PFSK-1 (cell line): ENCODE measurements at regions not wholly inside any gene's neighbourhood (a gene's known extent, or its start where the extent isn't known, plus 50 kb on each side); places are given as distances from the start of the nearest gene placed in this dataset.

ENCODE experiments used
- FOXP2 ChIP-seq: optimal IDR thresholded peaks from 2 replicates; pipeline ENCODE3; 2011; ENCODE audit warnings: borderline replicate concordance, control low read depth, inconsistent platforms; ENCODE audit not compliant: insufficient read depth; ENCODE audit errors: extremely low read length, extremely low read depth
- POLR2AphosphoS5 ChIP-seq: IDR thresholded peaks from 2 replicates; pipeline ENCODE4 v1.6.1; 2012; ENCODE audit warnings: low read depth, mild to moderate bottlenecking, control low read depth, low read length, moderate library complexity
- SIN3A ChIP-seq: IDR thresholded peaks from 2 replicates; pipeline ENCODE4 v1.6.1; 2012; ENCODE audit warnings: mild to moderate bottlenecking, low read length, moderate library complexity, borderline replicate concordance; ENCODE audit not compliant: insufficient read depth
- TAF1 ChIP-seq: IDR thresholded peaks from 2 replicates; pipeline ENCODE4 v1.6.1; 2012; ENCODE audit warnings: low read length, control low read depth, borderline replicate concordance; ENCODE audit not compliant: insufficient read depth
- TF ChIP-seq, protein P1 (sequence below), 2 experiments: IDR thresholded peaks; 2 replicates each; pipeline versions ENCODE4 v1.6.1 to v1.8.0; 2011 to 2012; ENCODE audit warnings: low read depth in 2 of 2, low read length in 2 of 2, control low read depth in 1 of 2, inconsistent platforms in 1 of 2, mild to moderate bottlenecking in 1 of 2, moderate library complexity in 1 of 2; ENCODE audit not compliant: insufficient read depth in 1 of 2

DNA sequence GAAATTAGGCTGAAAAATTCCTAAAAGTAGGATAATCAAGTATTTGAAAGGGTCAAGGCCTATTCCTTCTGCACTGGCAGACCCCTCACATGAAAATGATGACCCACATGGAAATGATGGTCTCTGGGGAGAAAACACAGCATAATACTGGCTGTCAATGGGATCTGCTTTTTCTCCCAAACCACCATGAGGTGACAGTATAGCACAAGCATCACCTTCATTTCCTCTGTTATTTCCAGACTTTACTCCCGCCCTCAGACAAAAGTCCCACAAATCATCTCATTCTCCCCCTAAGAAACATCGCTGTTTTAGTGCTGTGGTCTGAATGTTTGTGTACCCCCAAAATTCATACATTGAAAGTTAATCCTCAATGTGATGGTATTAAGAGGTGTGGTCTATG lies 161.0 kb downstream of the RSL24D1 start:
- TF ChIP-seq TAF1 = no peak
- no peak for TF ChIP-seq POLR2AphosphoS5
- no peak for TF ChIP-seq FOXP2
- TF ChIP-seq SIN3A = no peak
- TF ChIP-seq, protein P1, sequence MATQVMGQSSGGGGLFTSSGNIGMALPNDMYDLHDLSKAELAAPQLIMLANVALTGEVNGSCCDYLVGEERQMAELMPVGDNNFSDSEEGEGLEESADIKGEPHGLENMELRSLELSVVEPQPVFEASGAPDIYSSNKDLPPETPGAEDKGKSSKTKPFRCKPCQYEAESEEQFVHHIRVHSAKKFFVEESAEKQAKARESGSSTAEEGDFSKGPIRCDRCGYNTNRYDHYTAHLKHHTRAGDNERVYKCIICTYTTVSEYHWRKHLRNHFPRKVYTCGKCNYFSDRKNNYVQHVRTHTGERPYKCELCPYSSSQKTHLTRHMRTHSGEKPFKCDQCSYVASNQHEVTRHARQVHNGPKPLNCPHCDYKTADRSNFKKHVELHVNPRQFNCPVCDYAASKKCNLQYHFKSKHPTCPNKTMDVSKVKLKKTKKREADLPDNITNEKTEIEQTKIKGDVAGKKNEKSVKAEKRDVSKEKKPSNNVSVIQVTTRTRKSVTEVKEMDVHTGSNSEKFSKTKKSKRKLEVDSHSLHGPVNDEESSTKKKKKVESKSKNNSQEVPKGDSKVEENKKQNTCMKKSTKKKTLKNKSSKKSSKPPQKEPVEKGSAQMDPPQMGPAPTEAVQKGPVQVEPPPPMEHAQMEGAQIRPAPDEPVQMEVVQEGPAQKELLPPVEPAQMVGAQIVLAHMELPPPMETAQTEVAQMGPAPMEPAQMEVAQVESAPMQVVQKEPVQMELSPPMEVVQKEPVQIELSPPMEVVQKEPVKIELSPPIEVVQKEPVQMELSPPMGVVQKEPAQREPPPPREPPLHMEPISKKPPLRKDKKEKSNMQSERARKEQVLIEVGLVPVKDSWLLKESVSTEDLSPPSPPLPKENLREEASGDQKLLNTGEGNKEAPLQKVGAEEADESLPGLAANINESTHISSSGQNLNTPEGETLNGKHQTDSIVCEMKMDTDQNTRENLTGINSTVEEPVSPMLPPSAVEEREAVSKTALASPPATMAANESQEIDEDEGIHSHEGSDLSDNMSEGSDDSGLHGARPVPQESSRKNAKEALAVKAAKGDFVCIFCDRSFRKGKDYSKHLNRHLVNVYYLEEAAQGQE (IDR thresholded peaks at IDR 0.05; ENCODE audit: insufficient read depth in 1 of 2, low read depth in 2 of 2, low read length in 2 of 2) = no peak

DNA sequence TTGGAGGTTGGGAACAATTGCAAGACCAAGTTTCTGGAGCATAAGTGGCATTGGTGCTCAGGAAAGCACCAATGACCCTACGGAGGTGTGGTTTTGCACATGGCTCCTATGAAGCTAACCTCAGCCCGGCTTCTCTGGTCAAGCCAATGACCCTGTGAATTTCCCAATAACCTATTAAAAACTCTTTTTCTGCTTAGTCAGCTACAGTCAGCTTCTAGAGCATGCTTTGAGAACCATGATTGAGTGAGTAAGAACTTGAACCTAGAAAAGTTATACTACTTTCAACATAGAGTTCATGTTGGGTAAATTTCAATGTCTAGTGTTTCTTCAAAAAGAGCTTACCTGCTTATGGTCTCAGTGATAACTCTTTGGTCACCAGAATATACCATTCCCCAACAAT lies 163.2 kb downstream of the RSL24D1 start:
- TF ChIP-seq TAF1 = no peak

DNA sequence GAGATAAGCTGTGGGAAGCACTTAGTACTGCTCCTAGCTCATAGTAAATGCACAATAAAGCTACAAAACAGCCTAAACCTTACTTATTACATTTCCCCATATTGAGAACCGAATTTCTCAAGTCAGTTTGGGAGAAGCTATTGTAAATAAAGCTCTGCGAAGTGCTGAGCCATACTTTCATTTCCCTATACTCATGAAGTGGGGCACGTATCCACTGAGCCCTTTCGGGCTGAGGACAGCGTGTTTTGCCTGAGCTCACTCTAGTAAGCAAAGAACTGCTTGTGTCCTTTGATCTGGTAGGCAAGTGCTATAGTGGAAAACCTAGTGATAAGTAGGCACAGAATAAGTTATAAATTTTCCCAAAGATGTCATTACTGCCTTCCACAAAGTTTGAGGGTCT lies 165.0 kb downstream of the RSL24D1 start:
- TF ChIP-seq, protein P1 (IDR thresholded peaks at IDR 0.05; ENCODE audit: insufficient read depth in 1 of 2, low read depth in 2 of 2, low read length in 2 of 2) = no peak
- no peak for TF ChIP-seq FOXP2
- no peak for TF ChIP-seq TAF1
- no peak for TF ChIP-seq SIN3A
- no peak for TF ChIP-seq POLR2AphosphoS5

DNA sequence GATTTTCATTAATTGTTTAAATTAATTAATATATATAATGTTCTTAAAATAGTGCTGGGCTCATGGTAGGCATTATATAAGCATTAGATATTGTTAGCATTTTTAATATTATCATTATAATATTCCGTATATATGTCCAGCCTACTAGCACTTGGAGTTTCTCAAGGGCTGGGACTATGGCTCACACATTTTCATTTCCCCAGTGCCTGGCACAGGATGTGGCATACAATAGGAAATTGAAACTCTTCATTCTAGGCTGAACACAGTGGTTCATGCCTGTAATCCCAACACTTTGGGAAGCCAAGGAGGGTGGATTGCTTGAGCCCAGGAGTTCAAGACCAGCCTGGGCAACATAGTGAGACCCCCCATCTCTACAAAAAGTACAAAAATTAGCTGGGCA lies 170.4 kb downstream of the RSL24D1 start:
- no peak for TF ChIP-seq SIN3A
- no peak for TF ChIP-seq FOXP2
- TF ChIP-seq POLR2AphosphoS5 = no peak
- TF ChIP-seq, protein P1 (IDR thresholded peaks at IDR 0.05; ENCODE audit: insufficient read depth in 1 of 2, low read depth in 2 of 2, low read length in 2 of 2) = no peak
- TF ChIP-seq TAF1 = no peak

DNA sequence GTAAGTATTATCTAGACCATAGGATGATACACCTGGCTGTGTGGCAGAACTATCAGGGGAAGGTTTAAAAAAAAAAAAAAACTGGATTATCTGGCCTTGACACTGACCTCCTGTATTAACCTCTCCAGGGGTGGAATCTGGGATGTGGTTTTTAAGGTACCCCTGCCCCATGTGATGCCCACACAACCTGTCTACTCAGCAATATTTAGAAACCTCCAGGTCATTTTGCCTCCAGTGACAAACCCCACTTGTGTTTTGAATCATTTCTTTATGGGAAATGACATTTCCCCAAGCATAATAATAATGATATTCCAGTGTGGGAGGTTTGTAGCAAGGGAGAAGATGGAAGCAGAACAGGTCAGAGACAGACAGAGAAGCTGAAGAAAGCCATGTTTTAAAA lies 179.1 kb downstream of the RSL24D1 start:
- TF ChIP-seq POLR2AphosphoS5 (no peak), TAF1 (no peak), FOXP2 (no peak), SIN3A (no peak)
- TF ChIP-seq, protein P1 (IDR thresholded peaks at IDR 0.05; ENCODE audit: insufficient read depth in 1 of 2, low read depth in 2 of 2, low read length in 2 of 2) = no peak
